HG03520 (cell line): ENCODE measurements at regions not wholly inside any gene's neighbourhood (a gene's known extent, or its start where the extent isn't known, plus 50 kb on each side); places are given as distances from the start of the nearest gene placed in this dataset.
"Not testable (repeated sequence)": the region's sequence is repeated elsewhere in the genome, so short reads cannot be mapped to it uniquely, and the experiment has no call there.

Experiments used
- ATAC-seq: cut with Tn5 transposase; IDR thresholded peaks from one replicate; pipeline ENCODE4 v1.9.1; 2021; ENCODE audit warnings: mild to moderate bottlenecking, moderate library complexity; ENCODE audit not compliant: unreplicated experiment

- no peak for ATAC-seq
These were observed 265.2 kb upstream of the MSX2 start for GRCh38 chr5:174459071-174459702.

GRCh38 chr5:174459832-174460448 is 264.4 kb upstream of the MSX2 start:
- ATAC-seq, result no peak

- no peak for ATAC-seq
These were observed 262.3 kb upstream of the MSX2 start for GRCh38 chr5:174462129-174462528.

GRCh38 chr5:174464504-174465165 is 259.7 kb upstream of the MSX2 start:
- no peak for ATAC-seq

- not testable (repeated sequence) for ATAC-seq
These were observed 252.9 kb upstream of the MSX2 start for GRCh38 chr5:174471528-174471927.

GRCh38 chr5:174472956-174473355 is 251.4 kb upstream of the MSX2 start:
- no peak for ATAC-seq

GRCh38 chr5:174476001-174476400 is 248.4 kb upstream of the MSX2 start:
- not testable (repeated sequence) for ATAC-seq

- no peak for ATAC-seq
These were observed 245.1 kb upstream of the MSX2 start for GRCh38 chr5:174479325-174479724.

- ATAC-seq, result no peak
These were observed 242.6 kb upstream of the MSX2 start for GRCh38 chr5:174481737-174482136.

GRCh38 chr5:174482607-174483024 is 241.8 kb upstream of the MSX2 start:
- ATAC-seq, result no peak

- no peak for ATAC-seq
These were observed 241.0 kb upstream of the MSX2 start for GRCh38 chr5:174483411-174483810.

GRCh38 chr5:174489215-174489614 is 235.2 kb upstream of the MSX2 start:
- no peak for ATAC-seq

GRCh38 chr5:174489920-174490597 is 234.3 kb upstream of the MSX2 start:
- ATAC-seq, result no peak

GRCh38 chr5:174490728-174491127 is 233.7 kb upstream of the MSX2 start:
- ATAC-seq, result no peak

GRCh38 chr5:174491265-174491664 is 233.1 kb upstream of the MSX2 start:
- no peak for ATAC-seq

- ATAC-seq, result no peak
These were observed 232.5 kb upstream of the MSX2 start for GRCh38 chr5:174491761-174492350.

- ATAC-seq, result no peak
These were observed 230.9 kb upstream of the MSX2 start for GRCh38 chr5:174493530-174493929.

- not testable (repeated sequence) for ATAC-seq
These were observed 226.4 kb upstream of the MSX2 start for GRCh38 chr5:174497939-174498338.

GRCh38 chr5:174498575-174498974 is 225.8 kb upstream of the MSX2 start:
- not testable (repeated sequence) for ATAC-seq

- no peak for ATAC-seq
These were observed 223.7 kb upstream of the MSX2 start for GRCh38 chr5:174500636-174501035.

GRCh38 chr5:174501461-174502069 is 222.8 kb upstream of the MSX2 start:
- no peak for ATAC-seq
